HG03095 (cell line): ENCODE measurements at regions not wholly inside any gene's neighbourhood (a gene's known extent, or its start where the extent isn't known, plus 50 kb on each side); places are given as distances from the start of the nearest gene placed in this dataset.

Source experiments
- ATAC-seq: cut with Tn5 transposase; IDR thresholded peaks from one replicate; pipeline ENCODE4 v1.9.1; 2021; ENCODE audit warnings: moderate library complexity; ENCODE audit not compliant: unreplicated experiment

DNA sequence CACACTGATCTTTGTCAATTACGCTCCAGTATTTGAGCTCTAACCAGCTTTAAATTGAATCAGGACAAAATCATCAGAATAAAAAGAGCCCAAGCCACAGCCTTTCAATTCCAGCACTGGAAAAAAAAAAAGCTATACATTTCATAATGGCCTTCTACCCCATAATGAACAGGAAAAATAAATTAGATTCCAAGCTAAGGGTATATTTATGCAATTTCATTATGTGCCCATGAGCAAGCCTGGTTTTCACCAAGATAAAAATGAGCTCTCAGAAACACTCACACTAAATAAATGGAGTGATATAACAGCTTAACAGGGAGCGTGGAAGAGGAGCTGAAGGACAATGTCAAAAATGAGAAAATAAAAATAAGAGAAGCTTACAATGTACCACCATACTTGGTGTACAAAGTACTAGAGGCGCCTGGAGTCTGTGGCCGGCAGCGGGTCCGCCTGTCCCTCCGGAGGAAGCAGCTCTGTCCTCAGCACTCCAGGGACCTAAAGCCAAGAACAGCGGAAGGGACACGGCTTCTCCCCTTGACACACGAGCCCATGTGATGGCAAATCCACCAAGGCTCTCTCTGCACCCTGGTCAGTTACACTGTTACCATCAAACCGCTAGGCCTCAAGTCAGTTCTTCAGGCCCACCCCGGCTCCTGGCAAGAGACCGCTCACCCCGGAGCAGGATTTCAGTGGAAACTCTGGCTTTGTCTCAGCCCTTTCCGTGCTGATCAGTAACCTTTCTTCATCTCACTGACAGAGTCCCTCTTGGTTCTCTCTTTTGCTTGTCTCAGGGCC, 69.6 kb downstream of the RBFOX3 start:
- no peak for ATAC-seq

DNA sequence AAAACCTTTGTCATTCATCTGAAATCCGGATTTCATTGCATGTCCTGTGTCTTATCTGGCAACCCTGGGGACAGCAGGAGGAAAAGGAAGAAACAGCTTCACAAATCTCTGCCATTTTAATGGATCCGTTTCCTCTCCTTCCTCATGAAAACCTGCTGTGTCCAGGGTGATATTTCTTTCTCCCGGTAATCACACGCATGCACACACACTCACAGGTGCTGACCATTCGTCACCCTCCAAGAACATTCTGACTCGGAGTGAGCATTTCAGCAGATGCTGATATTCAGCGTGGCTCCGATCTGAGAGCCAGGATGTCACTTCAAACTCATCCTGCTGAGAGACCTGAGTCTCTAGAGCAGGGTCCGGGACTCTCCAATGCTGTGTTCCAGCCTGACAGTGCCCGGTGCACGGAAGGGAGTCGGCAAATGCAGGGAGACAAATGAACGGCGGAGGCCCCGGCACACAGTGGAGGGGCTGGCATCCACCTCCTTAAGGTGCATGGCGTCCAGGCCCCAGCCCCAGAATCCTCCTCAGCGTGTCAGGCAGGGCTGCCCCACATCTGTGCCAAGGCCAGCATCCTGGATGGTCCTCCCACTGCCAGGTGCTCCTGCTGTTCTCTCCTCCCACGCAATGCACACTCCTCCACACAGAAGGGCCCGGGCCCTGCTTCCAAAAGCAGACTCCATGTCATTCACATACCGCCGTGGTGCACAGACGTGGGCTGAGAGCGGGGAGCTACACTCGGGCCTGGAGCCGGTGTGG, 70.7 kb downstream of the RBFOX3 start:
- no peak for ATAC-seq

DNA sequence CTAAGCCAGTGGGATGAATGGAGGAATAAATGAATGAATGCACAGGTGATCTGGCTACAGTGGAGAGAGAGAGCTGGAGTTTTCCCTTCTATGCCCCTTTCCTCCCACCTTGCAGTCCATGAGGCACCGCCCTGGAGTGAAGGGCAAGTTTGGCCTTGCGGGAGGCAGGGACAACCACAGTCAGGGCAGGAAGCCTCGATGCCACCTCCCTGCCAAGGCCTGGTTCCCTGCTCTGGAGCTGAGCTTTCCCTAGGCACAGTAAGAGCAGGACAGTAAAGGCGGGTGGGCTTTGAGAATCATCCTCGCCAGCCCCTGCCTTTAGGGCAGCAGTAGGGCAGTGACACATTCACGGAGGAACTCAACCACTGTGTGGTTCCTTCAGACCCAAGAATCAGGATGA, 72.6 kb downstream of the RBFOX3 start:
- no peak for ATAC-seq

DNA sequence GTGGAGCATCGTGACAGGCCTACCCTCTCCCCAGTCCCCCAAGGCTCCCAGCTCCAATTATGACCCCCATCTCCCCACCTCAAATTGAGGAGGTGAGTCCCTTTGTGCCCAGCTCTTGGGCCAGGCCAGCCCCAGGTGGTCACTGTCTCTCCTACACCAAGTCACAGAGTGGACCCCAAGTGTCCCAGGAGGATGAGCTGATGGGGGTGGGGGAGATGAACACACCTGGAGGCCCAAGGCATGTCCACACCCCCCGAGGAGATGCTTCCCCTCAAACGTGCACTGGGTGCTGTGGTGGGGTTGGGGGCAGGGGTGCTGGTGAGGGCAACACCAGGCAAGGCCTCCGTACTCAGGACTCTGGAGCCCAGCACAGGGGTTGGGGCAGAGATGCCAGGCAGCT, 73.2 kb downstream of the RBFOX3 start:
- ATAC-seq, result no peak

DNA sequence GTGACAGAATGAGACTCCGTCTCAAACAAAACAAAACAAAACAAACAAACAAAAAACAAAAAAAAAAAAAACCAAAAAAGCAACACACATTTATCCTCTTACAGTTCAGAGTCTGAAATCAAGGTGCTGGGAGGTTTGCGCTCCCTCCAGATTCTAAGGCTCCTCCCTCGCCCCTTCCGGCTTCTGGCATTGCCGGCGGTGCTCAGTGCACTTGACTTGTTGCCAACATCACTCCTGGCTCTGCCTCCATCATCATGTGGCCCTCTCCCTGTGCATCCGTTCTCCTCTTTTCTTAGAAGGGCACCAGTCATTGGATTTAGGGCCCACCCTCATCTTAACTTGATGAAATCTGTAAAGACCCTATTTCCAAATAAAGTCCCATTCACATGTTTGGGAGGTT, 73.8 kb downstream of the RBFOX3 start:
- no peak for ATAC-seq

DNA sequence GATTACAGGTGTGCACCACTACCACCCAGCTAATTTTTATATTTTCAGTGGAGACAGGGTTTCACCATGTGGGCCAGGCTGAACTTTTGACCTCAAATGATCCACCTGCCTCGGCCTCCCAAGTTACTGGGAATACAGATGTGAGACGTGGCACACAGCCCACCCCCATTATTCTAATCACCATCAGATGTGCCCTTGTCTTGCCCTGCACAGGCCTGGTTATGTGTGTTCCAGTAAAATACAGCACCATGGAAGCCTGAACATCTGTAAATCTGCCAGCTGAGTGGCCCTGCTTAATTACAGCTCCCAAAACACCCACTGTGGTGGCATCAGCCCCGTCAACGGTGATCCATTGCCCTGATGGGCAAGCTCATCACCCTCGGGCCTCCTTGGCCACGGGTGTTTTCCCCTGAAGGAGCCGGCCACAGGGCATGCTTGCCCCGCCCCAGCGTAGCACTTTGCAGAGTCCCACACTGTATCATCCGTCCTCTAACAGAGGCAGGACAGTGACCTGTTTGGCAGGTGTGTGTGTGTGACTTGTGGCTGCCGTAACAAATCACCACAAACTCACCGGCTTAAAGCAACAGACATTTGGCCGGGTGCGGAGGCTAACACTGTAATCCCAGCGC, 74.5 kb downstream of the RBFOX3 start:
- ATAC-seq, result no peak

DNA sequence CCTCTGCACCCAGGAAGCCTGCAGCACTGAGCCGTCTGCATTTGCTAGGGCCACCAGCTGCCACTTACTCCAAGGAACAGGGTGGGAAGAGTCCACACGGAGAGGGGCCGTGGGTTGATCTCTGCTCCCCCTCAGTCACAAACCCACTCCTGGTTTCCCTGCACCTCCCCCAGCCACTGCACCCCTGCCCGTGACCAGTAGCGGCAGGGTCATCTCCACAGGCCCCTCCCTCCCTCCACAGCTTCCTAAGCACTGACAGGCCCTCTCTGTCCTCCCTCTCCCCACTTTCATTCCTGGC, 75.2 kb downstream of the RBFOX3 start:
- no peak for ATAC-seq

DNA sequence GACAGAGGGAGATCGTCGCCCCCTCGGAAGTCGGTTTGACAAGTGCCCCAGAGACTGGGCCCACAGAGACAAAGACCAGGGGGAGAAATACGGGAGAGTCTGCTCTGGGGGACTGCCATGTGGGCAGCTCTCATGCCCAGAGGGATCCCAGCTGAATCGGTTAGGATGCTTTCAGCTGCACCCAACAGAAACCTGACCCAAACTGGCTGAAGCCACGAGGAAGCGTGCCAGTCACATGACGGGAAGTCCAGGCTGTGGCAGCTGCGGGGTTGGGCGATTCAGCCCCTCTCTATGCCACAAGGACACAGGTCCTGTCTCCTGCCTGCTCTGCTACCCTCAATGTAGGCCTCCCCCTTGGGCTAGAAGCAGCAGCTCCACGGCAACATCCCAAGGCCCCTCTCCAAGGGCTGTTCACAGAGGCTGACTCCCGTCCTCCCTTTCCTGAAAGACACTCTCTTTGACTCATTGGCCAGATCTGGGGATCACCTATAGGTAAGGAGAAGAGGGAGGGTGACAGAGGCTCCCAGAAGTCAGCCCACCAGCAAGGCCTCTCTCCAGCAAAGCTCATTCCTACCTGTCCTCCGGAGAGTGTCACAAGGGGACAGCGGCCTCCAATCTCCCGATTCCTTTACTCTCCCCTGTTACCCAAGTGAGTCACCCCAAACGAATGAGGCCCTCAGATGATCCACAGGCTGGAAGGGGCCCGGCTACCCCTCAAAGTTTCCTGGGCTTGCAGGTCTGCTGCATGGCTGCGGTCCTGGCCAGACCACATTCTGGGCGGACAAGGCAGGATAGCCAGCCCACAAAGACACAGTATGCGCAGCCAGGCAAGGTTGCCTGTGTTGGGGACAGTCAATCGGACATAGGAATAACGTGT, 75.8 kb downstream of the RBFOX3 start:
- no peak for ATAC-seq

DNA sequence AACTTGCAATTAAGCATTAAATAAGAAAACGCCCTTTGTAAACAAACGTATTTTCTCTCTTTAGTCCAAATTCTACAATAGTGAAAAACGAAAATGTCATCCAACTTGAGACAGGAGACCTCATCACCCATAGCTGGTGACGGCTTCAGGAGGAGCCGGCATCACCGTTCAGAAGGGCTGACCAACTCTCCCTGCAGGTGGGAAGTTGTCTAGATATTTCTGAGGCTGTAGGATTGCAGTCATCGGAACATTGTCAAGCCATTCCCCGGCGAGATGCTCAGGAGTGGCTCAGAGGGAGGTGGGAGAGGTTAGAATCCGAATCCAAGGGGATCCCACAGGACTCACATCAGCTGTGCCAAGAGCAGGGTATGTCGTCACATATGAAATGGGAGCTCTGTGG, 76.7 kb downstream of the RBFOX3 start:
- ATAC-seq, result no peak

DNA sequence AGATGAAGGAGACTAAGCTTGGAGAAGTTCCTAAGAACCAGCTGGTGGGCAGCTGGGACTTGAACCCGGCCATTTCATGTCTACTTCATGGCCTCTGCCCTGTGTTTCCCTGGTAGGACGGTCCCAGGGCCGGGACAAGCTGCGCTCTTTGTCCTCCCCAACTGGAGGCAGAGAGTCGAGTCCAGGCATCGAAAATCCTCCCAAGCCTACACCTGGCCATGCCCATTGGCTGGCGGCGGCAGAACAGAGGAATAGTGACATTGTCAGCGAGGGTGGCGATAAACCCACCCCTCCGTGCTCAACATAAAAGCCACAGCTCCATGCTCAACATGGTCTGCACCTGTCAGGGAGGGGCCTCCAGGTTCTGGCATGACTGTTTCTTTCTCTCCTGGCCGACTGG, 77.7 kb downstream of the RBFOX3 start:
- no peak for ATAC-seq

DNA sequence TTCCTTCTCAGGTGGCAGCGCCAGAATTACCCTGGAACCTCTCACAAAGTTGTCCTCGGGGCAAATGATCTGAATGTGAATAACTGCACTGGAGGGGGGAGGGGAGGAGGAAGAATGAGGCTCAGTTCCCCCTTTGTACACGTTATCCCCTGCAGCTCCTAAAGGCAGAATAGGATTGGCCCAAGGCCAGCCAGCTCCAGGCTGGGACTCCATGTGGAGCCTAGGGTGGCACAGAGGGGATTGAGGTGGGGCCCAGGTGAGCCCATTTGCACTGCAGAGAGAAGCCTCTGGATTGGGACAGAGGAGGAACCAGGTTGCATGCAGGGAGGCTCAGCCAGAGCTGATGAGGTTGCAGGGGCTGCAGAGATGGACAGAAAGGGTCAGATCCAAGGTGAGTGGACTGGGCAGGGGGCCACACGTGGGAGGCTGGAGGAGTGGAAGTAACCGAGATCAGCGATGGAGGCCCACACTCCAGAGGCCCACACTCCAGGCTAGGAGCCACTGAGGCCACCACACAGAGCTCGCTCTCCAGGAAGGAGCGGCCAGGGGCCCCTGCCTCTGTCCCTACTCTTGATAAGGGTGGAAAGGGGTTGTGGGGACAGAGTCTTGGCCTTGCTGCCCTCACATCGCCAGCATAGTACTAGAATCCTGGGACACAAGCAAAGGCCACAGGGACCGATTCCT, 78.6 kb downstream of the RBFOX3 start:
- ATAC-seq, result no peak

DNA sequence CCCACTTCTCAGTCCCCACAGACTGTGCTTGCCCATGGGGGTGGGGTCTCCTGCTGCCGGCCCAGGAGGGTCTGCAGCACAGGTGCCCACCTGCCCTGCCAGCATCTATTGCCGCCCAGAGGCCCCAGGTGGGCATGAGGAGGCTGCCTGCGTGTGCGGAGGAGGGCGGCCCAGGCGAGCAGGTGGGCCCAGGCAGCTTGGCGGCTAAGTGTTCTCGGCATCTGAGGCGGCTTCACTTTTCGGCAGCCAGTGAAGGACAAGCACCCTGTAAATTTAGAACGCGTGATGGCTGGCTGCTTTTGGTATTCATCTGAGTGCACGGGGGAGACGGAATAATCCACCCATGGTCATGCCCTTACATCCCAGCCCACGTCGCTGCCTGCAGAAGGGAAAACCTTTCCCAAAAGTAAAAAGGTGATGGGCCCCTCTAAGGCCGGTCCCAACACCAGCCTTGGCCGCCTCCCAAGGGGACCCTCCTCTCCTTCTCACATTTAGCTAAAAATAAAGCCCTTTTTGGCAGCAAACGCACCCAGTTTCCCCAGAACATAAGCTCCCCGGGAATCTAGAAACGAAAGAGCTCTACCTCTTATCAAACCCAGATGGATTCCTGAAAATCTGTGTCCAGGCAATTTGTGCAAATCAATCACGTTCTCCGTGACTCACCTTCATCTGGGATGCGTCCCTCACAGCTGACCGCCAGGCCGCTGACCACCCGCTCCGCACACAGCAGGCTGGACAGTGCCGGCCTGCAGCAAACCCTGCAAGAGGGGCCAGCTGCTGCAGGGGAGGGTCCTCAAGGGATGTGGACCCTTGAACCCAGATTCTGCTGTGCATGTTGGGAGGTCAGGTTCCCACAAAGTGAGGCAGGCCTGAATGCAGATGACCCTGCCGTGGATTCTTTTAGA, 79.4 kb downstream of the RBFOX3 start:
- ATAC-seq, result no peak

DNA sequence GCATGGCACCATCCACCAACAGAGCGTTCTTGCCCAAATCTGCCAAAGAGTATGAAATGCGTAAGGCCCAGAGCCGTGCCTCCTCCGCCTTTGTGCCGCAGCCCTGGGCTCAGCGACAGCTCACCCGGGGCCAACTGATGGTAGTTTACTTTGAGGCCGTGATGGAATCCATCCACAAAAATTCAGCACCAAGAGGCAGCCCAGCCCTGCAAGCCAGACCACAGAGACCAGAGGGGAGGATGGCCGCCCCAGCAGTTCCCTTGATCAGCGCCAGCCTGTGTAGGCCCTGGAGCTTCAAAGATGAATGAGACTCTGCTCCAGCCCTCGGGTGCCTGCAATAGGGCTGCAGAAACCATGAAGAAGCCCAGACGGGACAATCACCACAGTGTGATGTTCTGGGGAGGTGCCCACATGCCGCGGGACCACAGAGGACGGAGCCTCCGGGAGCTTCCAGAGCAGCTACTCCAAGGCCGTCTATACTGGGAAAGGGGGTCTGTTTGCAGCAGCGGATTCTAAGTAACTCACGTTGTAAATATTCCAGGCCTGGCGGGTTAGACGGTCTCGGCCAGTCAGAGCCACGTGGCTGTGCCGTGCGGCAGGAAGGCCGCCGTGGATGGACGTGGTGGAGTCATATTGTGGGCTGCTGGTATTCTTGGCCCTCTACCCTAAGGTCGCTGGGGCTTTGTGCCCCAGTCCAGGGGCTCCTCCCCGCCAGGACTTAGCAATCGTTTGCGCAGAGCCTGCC, 80.3 kb downstream of the RBFOX3 start:
- no peak for ATAC-seq

DNA sequence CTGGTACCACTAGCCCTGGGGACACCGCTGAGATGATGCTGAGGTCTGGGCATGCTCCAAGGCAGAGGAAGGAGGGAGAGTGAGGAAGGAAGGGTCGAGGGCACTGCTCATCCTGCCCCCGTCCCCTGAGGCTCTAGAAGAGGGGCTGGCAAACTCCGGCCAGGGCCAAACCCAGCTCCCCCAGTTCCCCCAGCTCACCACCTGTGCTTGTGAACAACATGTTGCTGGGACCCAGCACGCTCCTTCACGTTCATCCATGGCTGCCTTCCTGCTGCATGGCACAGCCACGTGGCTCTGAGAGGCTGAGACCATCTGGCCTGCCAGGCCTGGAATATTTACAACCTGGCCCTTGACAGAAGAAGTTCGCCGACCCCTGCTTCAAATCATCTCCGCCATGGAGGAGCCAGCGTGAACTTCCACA, 81.2 kb downstream of the RBFOX3 start:
- ATAC-seq, result no peak

DNA sequence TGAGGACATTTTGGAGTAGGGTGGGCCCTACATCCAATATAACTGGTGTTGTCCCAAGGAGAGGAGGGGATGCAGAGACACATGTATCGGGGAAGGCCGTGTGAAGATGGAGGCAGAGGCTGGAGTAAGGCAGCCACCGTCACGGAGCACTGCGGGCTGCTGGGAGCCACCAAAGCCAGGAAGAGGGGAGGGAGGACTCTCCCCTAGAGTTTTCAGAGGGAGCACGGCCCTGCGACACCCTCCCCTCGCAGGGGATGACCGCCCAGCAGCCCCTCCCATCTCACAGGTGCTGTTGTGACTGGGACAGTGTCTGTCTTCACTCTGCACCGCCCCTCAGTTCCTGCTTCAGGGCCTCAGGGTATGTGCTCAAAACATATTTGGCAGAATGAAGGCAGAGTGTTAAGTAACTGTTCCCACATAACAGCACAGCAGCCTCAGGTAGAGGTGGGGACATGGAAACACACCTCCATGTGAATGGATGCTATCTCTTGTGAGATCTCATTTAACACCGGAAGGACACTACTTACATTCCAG, 82.2 kb downstream of the RBFOX3 start:
- no peak for ATAC-seq

DNA sequence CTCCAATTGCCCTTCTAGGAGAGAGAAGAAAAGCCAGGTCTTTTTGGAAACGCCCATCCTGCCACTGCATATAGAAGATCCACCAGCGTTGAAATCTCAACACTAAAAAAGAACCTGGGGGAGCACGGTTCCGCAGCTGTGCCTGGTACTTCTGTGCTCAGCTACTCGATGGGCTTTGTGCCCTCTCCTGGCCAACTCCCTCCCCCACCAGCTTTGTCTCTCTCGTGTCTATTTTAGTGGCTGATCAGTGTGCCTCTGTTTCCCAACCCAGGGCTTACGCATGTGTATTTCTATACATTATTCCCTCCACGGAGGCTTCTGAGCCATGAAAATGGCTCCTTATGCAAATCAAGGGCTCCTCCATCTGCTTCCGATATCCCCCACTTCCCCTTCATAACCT, 83.5 kb downstream of the RBFOX3 start:
- no peak for ATAC-seq

DNA sequence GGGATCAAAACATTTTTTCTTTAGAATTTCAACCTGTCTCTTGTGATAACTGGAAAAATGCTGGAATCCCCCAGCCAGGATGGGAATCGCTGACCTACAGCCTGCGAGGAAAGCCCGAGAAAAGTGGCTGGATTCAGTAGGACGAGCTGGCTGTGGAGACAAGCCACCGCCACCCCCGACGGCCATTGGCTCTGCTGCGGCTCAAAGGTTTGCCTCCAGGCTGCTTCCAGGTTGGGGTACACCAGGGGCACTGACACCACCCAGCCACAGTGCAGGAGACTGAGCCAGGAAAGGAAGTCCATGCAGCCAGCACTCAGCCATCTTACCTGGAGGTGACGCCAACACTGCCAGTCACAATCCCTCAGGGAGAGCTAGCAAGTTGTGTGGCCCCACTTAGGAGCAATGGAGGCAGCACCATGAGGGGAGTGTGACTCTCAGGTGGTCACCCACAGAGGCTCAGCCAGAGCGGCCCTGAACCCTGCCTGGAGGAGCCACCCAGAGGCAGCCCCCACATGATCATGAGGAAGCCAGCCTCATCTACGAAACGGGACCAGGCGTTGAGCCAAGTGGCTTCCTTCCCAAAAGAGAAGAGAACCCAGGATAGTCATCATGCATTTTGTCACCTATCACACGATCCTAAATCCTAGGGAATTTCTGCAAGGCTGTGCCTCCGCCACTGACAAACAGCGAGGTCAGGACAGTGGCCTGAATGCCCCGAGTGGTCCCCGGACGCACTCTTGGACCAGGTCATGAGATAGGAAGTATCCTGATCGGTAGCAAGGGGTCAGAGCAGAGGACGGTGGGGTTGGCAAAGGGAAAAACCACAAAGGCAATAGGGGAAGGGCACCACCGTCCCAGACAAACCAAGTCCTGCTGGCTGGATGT, 84.8 kb downstream of the RBFOX3 start:
- ATAC-seq, result no peak
